DOHH2 (cell line): ENCODE measurements at regions not wholly inside any gene's neighbourhood (a gene's known extent, or its start where the extent isn't known, plus 50 kb on each side); places are given as distances from the start of the nearest gene placed in this dataset.

Experiments used
- EZH2phosphoT487 ChIP-seq: fragments of 200-600 bp; sonication (generic); IDR thresholded peaks from 2 replicates; pipeline ENCODE4 v1.6.1; 2017; ENCODE audit warnings: borderline replicate concordance, mild to moderate bottlenecking, antibody characterized with exemption, low read length, moderate library complexity, mixed read lengths
- TF ChIP-seq, protein P1 (sequence below): fragments of 200-600 bp; sonication (generic); IDR thresholded peaks from one replicate; pipeline ENCODE4 v1.5.1; 2014; ENCODE audit warnings: antibody characterized with exemption, mild to moderate bottlenecking, low read depth, low read length; ENCODE audit not compliant: poor library complexity, severe bottlenecking

- TF ChIP-seq, protein P1, sequence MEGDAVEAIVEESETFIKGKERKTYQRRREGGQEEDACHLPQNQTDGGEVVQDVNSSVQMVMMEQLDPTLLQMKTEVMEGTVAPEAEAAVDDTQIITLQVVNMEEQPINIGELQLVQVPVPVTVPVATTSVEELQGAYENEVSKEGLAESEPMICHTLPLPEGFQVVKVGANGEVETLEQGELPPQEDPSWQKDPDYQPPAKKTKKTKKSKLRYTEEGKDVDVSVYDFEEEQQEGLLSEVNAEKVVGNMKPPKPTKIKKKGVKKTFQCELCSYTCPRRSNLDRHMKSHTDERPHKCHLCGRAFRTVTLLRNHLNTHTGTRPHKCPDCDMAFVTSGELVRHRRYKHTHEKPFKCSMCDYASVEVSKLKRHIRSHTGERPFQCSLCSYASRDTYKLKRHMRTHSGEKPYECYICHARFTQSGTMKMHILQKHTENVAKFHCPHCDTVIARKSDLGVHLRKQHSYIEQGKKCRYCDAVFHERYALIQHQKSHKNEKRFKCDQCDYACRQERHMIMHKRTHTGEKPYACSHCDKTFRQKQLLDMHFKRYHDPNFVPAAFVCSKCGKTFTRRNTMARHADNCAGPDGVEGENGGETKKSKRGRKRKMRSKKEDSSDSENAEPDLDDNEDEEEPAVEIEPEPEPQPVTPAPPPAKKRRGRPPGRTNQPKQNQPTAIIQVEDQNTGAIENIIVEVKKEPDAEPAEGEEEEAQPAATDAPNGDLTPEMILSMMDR: no peak
- no peak for TF ChIP-seq EZH2phosphoT487
These were observed 289.6 kb downstream of the KIF4B start for GRCh38 chr5:155303120-155303519.
